CD4-positive, alpha-beta T cell treated with Interleukin-4 for 4 hours (primary cell): ENCODE measurements at regions not wholly inside any gene's neighbourhood (a gene's known extent, or its start where the extent isn't known, plus 50 kb on each side); places are given as distances from the start of the nearest gene placed in this dataset.
"Not testable (repeated sequence)": the region's sequence is repeated elsewhere in the genome, so short reads cannot be mapped to it uniquely, and the experiment has no call there.

Source experiments
- DNase-seq: peaks from one replicate; pipeline ENCODE4 v3.0.0-alpha.2; 2020

GRCh38 chrY:12360496-12360895, 340.5 kb upstream of the USP9Y start:
- DNase-seq: no peak

GRCh38 chrY:12365311-12365910, 335.6 kb upstream of the USP9Y start:
- DNase-seq: no peak

GRCh38 chrY:12374588-12374987, 326.4 kb upstream of the USP9Y start:
- not testable (repeated sequence) for DNase-seq

- not testable (repeated sequence) for DNase-seq
Measured at GRCh38 chrY:12391655-12392559, 309.1 kb upstream of the USP9Y start.

- no peak for DNase-seq
Measured at GRCh38 chrY:12393190-12393589, 307.8 kb upstream of the USP9Y start.

GRCh38 chrY:12395381-12396120, 305.5 kb upstream of the USP9Y start:
- not testable (repeated sequence) for DNase-seq

- no peak for DNase-seq
Measured at GRCh38 chrY:12403916-12404315, 297.1 kb upstream of the USP9Y start.

- DNase-seq: no peak
Measured at GRCh38 chrY:12408236-12408635, 292.8 kb upstream of the USP9Y start.

- DNase-seq: no peak
Measured at GRCh38 chrY:12410696-12411095, 290.3 kb upstream of the USP9Y start.

- DNase-seq: no peak
Measured at GRCh38 chrY:12421072-12421787, 279.8 kb upstream of the USP9Y start.

- no peak for DNase-seq
Measured at GRCh38 chrY:12421788-12422124, 279.3 kb upstream of the USP9Y start.

GRCh38 chrY:12422536-12422935, 278.5 kb upstream of the USP9Y start:
- DNase-seq: no peak

GRCh38 chrY:12423416-12424252, 277.4 kb upstream of the USP9Y start:
- no peak for DNase-seq

GRCh38 chrY:12425506-12425905, 275.5 kb upstream of the USP9Y start:
- no peak for DNase-seq

- no peak for DNase-seq
Measured at GRCh38 chrY:12427361-12427760, 273.7 kb upstream of the USP9Y start.

- no peak for DNase-seq
Measured at GRCh38 chrY:12431546-12431945, 269.5 kb upstream of the USP9Y start.

GRCh38 chrY:12438823-12439222, 262.2 kb upstream of the USP9Y start:
- DNase-seq: not testable (repeated sequence)

- no peak for DNase-seq
Measured at GRCh38 chrY:12444200-12444599, 256.8 kb upstream of the USP9Y start.

- DNase-seq: not testable (repeated sequence)
Measured at GRCh38 chrY:12446486-12447265, 254.4 kb upstream of the USP9Y start.

GRCh38 chrY:12448561-12448960, 252.5 kb upstream of the USP9Y start:
- not testable (repeated sequence) for DNase-seq

- not testable (repeated sequence) for DNase-seq
Measured at GRCh38 chrY:12453318-12453717, 247.7 kb upstream of the USP9Y start.
